ENCODE measurements at regions not wholly inside any gene's neighbourhood (a gene's known extent, or its start where the extent isn't known, plus 50 kb on each side); places are given as distances from the start of the nearest gene placed in this dataset.

DNA sequence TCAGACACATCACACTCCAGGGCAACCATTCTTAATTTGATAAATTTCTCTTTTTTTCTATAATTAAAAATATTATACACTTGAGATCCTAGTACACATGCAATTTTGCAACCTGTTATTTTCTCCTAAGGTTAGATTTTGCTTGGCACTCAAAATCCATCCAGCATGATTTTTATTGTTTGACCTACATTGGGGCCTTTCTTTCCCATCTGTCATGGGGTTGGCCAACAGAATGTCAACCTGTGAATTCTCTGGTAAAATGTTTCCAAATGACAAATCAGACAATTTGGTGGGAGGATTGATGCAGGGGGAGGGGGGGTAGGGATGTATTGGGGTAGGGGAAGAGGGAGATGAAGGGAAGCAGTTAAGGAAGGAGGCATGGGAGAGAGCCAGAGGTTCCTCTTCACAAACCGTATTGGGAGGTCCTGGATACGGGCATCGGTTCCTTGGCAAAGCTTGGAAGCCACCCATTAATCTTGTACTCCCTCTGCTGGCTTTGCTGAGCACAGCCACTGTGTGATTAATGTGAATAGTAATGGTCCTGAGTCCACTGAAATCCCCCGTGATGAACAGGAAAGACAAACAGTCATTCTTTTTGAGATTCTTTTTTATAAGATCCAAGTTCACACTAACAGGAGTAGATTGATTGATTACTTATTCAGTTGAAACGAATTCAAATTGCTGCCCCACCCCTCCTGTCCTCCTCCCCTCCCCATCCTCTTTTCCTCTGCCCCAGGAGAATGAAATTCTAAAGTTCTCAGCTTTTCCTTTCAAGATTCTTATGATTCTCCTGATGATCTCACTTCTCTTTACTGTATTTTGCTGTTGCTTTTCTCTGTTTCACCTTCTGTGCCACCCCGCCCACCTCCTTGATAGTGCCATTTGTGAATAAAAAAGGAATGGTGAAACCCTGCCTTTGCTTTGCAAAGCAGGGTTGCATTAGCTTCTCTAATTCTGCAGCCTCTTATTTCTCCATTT is 82.2 kb upstream of the SLC25A26 start:
- ATAC-seq = peak; percentile 98
- no peak for TF ChIP-seq TCF4 (CRISPR knock-in tag; IDR thresholded peaks at IDR 0.05; ENCODE audit: borderline replicate concordance)
- no peak for TF ChIP-seq GLIS3 (CRISPR knock-in tag; IDR thresholded peaks at IDR 0.05)
- no peak for TF ChIP-seq ZFP30 (CRISPR knock-in tag; IDR thresholded peaks at IDR 0.05)
- no peak for TF ChIP-seq TOX (CRISPR knock-in tag; IDR thresholded peaks at IDR 0.05; ENCODE audit: borderline replicate concordance)
- TF ChIP-seq, protein P1, sequence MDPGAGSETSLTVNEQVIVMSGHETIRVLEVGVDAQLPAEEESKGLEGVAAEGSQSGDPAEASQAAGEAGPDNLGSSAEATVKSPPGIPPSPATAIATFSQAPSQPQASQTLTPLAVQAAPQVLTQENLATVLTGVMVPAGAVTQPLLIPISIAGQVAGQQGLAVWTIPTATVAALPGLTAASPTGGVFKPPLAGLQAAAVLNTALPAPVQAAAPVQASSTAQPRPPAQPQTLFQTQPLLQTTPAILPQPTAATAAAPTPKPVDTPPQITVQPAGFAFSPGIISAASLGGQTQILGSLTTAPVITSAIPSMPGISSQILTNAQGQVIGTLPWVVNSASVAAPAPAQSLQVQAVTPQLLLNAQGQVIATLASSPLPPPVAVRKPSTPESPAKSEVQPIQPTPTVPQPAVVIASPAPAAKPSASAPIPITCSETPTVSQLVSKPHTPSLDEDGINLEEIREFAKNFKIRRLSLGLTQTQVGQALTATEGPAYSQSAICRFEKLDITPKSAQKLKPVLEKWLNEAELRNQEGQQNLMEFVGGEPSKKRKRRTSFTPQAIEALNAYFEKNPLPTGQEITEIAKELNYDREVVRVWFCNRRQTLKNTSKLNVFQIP (CRISPR knock-in tag; IDR thresholded peaks at IDR 0.05; ENCODE audit: borderline replicate concordance, low read depth) = no peak
- TF ChIP-seq ZC3H10 (CRISPR knock-in tag; IDR thresholded peaks at IDR 0.05) = no peak
- no peak for TF ChIP-seq ZFP3 (CRISPR knock-in tag; IDR thresholded peaks at IDR 0.05)
- no peak for TF ChIP-seq SNAI2 (CRISPR knock-in tag; IDR thresholded peaks at IDR 0.05)
- no peak for TF ChIP-seq ESRRG (CRISPR knock-in tag; IDR thresholded peaks at IDR 0.05)
- TF ChIP-seq, protein P2, sequence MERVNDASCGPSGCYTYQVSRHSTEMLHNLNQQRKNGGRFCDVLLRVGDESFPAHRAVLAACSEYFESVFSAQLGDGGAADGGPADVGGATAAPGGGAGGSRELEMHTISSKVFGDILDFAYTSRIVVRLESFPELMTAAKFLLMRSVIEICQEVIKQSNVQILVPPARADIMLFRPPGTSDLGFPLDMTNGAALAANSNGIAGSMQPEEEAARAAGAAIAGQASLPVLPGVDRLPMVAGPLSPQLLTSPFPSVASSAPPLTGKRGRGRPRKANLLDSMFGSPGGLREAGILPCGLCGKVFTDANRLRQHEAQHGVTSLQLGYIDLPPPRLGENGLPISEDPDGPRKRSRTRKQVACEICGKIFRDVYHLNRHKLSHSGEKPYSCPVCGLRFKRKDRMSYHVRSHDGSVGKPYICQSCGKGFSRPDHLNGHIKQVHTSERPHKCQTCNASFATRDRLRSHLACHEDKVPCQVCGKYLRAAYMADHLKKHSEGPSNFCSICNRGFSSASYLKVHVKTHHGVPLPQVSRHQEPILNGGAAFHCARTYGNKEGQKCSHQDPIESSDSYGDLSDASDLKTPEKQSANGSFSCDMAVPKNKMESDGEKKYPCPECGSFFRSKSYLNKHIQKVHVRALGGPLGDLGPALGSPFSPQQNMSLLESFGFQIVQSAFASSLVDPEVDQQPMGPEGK (CRISPR knock-in tag; IDR thresholded peaks at IDR 0.05; ENCODE audit: borderline replicate concordance) = no peak
- TF ChIP-seq PPARA (CRISPR knock-in tag; IDR thresholded peaks at IDR 0.05; ENCODE audit: borderline replicate concordance) = no peak
- TF ChIP-seq ISL1 (CRISPR knock-in tag; IDR thresholded peaks at IDR 0.05) = no peak
- no peak for TF ChIP-seq ZNF8 (CRISPR knock-in tag; IDR thresholded peaks at IDR 0.05)
- TF ChIP-seq ARNTL (CRISPR knock-in tag; IDR thresholded peaks at IDR 0.05; ENCODE audit: borderline replicate concordance, low read depth) = no peak
- TF ChIP-seq, protein P3, sequence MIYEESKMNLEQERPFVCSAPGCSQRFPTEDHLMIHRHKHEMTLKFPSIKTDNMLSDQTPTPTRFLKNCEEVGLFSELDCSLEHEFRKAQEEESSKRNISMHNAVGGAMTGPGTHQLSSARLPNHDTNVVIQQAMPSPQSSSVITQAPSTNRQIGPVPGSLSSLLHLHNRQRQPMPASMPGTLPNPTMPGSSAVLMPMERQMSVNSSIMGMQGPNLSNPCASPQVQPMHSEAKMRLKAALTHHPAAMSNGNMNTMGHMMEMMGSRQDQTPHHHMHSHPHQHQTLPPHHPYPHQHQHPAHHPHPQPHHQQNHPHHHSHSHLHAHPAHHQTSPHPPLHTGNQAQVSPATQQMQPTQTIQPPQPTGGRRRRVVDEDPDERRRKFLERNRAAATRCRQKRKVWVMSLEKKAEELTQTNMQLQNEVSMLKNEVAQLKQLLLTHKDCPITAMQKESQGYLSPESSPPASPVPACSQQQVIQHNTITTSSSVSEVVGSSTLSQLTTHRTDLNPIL (CRISPR knock-in tag; IDR thresholded peaks at IDR 0.05; ENCODE audit: low read depth) = no peak
- TF ChIP-seq OSR1 (CRISPR knock-in tag; IDR thresholded peaks at IDR 0.05) = no peak
- no peak for TF ChIP-seq ZNF565 (CRISPR knock-in tag; conservative IDR thresholded peaks at IDR 0.05; ENCODE audit: low read depth)
- no peak for TF ChIP-seq CSDC2 (CRISPR knock-in tag; IDR thresholded peaks at IDR 0.05)
- TF ChIP-seq, protein P4, sequence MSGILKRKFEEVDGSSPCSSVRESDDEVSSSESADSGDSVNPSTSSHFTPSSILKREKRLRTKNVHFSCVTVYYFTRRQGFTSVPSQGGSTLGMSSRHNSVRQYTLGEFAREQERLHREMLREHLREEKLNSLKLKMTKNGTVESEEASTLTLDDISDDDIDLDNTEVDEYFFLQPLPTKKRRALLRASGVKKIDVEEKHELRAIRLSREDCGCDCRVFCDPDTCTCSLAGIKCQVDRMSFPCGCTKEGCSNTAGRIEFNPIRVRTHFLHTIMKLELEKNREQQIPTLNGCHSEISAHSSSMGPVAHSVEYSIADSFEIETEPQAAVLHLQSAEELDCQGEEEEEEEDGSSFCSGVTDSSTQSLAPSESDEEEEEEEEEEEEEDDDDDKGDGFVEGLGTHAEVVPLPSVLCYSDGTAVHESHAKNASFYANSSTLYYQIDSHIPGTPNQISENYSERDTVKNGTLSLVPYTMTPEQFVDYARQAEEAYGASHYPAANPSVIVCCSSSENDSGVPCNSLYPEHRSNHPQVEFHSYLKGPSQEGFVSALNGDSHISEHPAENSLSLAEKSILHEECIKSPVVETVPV (CRISPR knock-in tag; IDR thresholded peaks at IDR 0.05) = no peak

DNA sequence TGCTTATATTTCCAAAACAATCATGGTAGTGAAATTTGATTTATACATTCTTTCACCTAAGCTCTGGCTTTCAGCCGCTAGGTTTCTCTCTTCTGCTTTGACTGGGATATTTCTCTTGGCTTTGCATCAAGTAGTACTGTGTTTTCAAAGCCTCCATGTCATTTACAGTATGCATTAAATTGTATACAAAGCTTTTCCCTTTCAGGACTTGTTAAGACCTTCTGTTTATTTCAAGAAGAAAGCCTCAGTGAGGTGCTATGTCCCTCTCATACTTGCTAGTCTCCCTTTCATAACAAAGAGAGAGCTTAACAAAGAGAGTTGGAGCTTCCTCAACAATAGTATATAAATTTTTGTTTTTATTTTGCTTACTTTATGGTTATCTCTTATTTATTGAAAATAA is 84.2 kb upstream of the SLC25A26 start:
- ATAC-seq = no peak

More for the DNA sequence above, 84.2 kb upstream of the SLC25A26 start:
- TF ChIP-seq, protein P5, sequence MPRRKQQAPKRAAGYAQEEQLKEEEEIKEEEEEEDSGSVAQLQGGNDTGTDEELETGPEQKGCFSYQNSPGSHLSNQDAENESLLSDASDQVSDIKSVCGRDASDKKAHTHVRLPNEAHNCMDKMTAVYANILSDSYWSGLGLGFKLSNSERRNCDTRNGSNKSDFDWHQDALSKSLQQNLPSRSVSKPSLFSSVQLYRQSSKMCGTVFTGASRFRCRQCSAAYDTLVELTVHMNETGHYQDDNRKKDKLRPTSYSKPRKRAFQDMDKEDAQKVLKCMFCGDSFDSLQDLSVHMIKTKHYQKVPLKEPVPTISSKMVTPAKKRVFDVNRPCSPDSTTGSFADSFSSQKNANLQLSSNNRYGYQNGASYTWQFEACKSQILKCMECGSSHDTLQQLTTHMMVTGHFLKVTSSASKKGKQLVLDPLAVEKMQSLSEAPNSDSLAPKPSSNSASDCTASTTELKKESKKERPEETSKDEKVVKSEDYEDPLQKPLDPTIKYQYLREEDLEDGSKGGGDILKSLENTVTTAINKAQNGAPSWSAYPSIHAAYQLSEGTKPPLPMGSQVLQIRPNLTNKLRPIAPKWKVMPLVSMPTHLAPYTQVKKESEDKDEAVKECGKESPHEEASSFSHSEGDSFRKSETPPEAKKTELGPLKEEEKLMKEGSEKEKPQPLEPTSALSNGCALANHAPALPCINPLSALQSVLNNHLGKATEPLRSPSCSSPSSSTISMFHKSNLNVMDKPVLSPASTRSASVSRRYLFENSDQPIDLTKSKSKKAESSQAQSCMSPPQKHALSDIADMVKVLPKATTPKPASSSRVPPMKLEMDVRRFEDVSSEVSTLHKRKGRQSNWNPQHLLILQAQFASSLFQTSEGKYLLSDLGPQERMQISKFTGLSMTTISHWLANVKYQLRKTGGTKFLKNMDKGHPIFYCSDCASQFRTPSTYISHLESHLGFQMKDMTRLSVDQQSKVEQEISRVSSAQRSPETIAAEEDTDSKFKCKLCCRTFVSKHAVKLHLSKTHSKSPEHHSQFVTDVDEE (CRISPR knock-in tag; IDR thresholded peaks at IDR 0.05) = no peak
- TF ChIP-seq ZFP30 (CRISPR knock-in tag; IDR thresholded peaks at IDR 0.05) (no peak), OSR1 (CRISPR knock-in tag; IDR thresholded peaks at IDR 0.05) (no peak), ZNF8 (CRISPR knock-in tag; IDR thresholded peaks at IDR 0.05) (no peak), ZFP3 (CRISPR knock-in tag; IDR thresholded peaks at IDR 0.05) (no peak), ARNTL (CRISPR knock-in tag; IDR thresholded peaks at IDR 0.05; ENCODE audit: borderline replicate concordance, low read depth) (no peak), TOX (CRISPR knock-in tag; IDR thresholded peaks at IDR 0.05; ENCODE audit: borderline replicate concordance) (no peak), ZNF70 (CRISPR knock-in tag; IDR thresholded peaks at IDR 0.05) (no peak), BACH2 (CRISPR knock-in tag; IDR thresholded peaks at IDR 0.05; ENCODE audit: borderline replicate concordance) (no peak), PPARA (CRISPR knock-in tag; IDR thresholded peaks at IDR 0.05; ENCODE audit: borderline replicate concordance) (no peak), CSDC2 (CRISPR knock-in tag; IDR thresholded peaks at IDR 0.05) (no peak), SNAI2 (CRISPR knock-in tag; IDR thresholded peaks at IDR 0.05) (no peak), TCF4 (CRISPR knock-in tag; IDR thresholded peaks at IDR 0.05; ENCODE audit: borderline replicate concordance) (no peak), GLIS3 (CRISPR knock-in tag; IDR thresholded peaks at IDR 0.05) (no peak), ISL1 (CRISPR knock-in tag; IDR thresholded peaks at IDR 0.05) (no peak), ESRRG (CRISPR knock-in tag; IDR thresholded peaks at IDR 0.05) (no peak), ZC3H10 (CRISPR knock-in tag; IDR thresholded peaks at IDR 0.05) (no peak)
- TF ChIP-seq, protein P1 (CRISPR knock-in tag; IDR thresholded peaks at IDR 0.05; ENCODE audit: borderline replicate concordance, low read depth) = no peak
- TF ChIP-seq, protein P2 (CRISPR knock-in tag; IDR thresholded peaks at IDR 0.05; ENCODE audit: borderline replicate concordance) = no peak
- TF ChIP-seq, protein P3 (CRISPR knock-in tag; IDR thresholded peaks at IDR 0.05; ENCODE audit: low read depth) = no peak
